WTC11 (cell line): ENCODE measurements at regions not wholly inside any gene's neighbourhood (a gene's known extent, or its start where the extent isn't known, plus 50 kb on each side); places are given as distances from the start of the nearest gene placed in this dataset.
"Not testable (repeated sequence)": the region's sequence is repeated elsewhere in the genome, so short reads cannot be mapped to it uniquely, and the experiment has no call there.

ENCODE experiments used
- TF ChIP-seq, protein P1 (sequence below): sonication (generic); formaldehyde crosslinking; IDR thresholded peaks from 2 replicates; pipeline ENCODE4 v1.8.0; 2022; ENCODE audit warnings: mild to moderate bottlenecking, missing genetic modification reagents
- TF ChIP-seq, protein P2 (sequence below): fragments of 200-600 bp; IDR thresholded peaks from 2 replicates; pipeline ENCODE4 v1.8.0; 2022; ENCODE audit warnings: antibody characterized with exemption

DNA sequence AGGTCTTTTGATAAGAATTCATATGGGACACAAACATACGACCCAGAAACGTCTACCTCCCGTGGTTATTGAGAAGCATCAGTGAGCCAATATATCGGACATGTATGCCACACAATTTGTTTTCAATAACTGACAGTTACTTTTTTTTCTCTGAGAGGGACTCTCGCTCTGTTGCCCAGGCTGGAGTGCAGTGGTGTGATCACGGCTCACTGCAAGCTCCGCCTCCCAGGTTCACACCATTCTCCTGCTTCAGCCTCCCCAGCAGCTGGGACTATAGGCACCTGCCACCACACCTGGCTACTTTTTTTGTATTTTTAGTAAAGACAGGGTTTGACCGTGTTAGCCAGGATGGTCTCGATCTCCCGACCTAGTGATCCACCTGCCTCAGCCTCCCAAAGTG, 64.6 kb upstream of the ADA2 start:
- TF ChIP-seq, protein P1, sequence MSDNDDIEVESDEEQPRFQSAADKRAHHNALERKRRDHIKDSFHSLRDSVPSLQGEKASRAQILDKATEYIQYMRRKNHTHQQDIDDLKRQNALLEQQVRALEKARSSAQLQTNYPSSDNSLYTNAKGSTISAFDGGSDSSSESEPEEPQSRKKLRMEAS (CRISPR knock-in tag): not testable (repeated sequence)
- TF ChIP-seq, protein P2, sequence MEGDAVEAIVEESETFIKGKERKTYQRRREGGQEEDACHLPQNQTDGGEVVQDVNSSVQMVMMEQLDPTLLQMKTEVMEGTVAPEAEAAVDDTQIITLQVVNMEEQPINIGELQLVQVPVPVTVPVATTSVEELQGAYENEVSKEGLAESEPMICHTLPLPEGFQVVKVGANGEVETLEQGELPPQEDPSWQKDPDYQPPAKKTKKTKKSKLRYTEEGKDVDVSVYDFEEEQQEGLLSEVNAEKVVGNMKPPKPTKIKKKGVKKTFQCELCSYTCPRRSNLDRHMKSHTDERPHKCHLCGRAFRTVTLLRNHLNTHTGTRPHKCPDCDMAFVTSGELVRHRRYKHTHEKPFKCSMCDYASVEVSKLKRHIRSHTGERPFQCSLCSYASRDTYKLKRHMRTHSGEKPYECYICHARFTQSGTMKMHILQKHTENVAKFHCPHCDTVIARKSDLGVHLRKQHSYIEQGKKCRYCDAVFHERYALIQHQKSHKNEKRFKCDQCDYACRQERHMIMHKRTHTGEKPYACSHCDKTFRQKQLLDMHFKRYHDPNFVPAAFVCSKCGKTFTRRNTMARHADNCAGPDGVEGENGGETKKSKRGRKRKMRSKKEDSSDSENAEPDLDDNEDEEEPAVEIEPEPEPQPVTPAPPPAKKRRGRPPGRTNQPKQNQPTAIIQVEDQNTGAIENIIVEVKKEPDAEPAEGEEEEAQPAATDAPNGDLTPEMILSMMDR: not testable (repeated sequence)
